GM12891 (cell line): ENCODE measurements at regions not wholly inside any gene's neighbourhood (a gene's known extent, or its start where the extent isn't known, plus 50 kb on each side); places are given as distances from the start of the nearest gene placed in this dataset.

Experiments
- PAX5 ChIP-seq: IDR thresholded peaks from 2 replicates; pipeline ENCODE4 v1.6.1; 2011; ENCODE audit warnings: low read length, moderate library complexity, mild to moderate bottlenecking; ENCODE audit not compliant: insufficient read depth, severe bottlenecking
- POLR2A ChIP-seq: IDR thresholded peaks from 2 replicates; pipeline ENCODE4 v1.6.1; 2011; ENCODE audit warnings: low read depth, low read length, control low read depth
- POLR2AphosphoS5 ChIP-seq: IDR thresholded peaks from 2 replicates; pipeline ENCODE4 v1.6.1; 2011; ENCODE audit warnings: low read depth, low read length, control low read depth
- POU2F2 ChIP-seq: IDR thresholded peaks from 2 replicates; pipeline ENCODE4 v1.6.1; 2011; ENCODE audit warnings: low read depth, mild to moderate bottlenecking, control low read depth, low read length, moderate library complexity
- SPI1 ChIP-seq: IDR thresholded peaks from 2 replicates; pipeline ENCODE4 v1.6.1; 2011; ENCODE audit warnings: low read depth, low read length, control low read depth
- TAF1 ChIP-seq: IDR thresholded peaks from 2 replicates; pipeline ENCODE4 v1.6.1; 2011; ENCODE audit warnings: low read depth, low read length, control low read depth

- no peak for TF ChIP-seq POLR2A
- no peak for TF ChIP-seq TAF1
- TF ChIP-seq POLR2AphosphoS5: no peak
- no peak for TF ChIP-seq POU2F2
- no peak for TF ChIP-seq SPI1
- no peak for TF ChIP-seq PAX5
Measured at GRCh38 chr6:166842607-166843006, 113.7 kb downstream of the RNASET2 start.
